Fibroblast of pulmonary artery (primary cell): ENCODE measurements at regions not wholly inside any gene's neighbourhood (a gene's known extent, or its start where the extent isn't known, plus 50 kb on each side); places are given as distances from the start of the nearest gene placed in this dataset.
"Not testable (repeated sequence)": the region's sequence is repeated elsewhere in the genome, so short reads cannot be mapped to it uniquely, and the experiment has no call there.

Source experiments
- DNase-seq: peaks from one replicate; pipeline ENCODE4 v3.0.0-alpha.2; 2010; ENCODE audit warnings: low read depth
- H3K4me3 ChIP-seq: replicated peaks from 2 replicates; pipeline ENCODE4 v1.5.1; 2011; ENCODE audit warnings: low read depth, mild to moderate bottlenecking, control low read depth, low read length, moderate library complexity
- TF ChIP-seq, protein P1 (sequence below): IDR thresholded peaks from 2 replicates; pipeline ENCODE4 v1.5.1; 2011; ENCODE audit warnings: mild to moderate bottlenecking, control low read depth, low read length, inconsistent platforms; ENCODE audit errors: missing control alignments

DNA sequence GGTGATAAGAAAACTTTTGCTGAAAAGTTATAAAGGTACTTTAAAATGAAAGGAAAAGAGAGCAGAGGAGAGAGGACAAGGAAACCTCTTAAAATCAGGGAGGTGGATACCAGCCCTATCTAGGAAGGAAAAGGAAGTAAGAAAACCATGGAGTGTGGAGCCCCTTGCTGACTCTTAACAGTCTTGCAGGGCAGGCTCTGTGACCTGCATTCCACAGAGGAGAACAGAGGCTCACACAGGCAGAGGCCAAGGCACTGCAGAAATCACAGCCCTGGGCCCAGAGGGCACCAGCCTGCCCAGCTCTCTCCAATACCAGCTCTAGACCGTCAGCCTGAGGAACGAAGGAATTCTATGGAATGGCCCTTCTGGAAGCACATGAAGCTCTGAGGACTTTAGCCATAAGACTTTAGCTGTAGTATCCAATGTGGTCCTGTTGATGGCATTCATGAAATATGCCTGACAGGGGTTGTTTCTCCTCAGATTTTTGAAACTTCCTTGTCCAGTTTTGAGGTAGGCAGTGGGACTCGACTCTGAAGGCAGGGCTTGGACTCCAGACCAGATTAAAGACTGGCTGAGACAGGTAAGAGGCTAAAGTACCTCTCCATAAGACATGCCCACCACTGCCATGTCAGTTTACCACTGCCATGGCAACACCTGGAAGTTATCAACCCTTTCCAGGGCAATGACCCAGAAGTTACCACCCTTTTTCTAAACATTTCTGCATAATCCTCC lies 216.3 kb downstream of the ANAPC1 start:
- peak; percentile 89 for DNase-seq

DNA sequence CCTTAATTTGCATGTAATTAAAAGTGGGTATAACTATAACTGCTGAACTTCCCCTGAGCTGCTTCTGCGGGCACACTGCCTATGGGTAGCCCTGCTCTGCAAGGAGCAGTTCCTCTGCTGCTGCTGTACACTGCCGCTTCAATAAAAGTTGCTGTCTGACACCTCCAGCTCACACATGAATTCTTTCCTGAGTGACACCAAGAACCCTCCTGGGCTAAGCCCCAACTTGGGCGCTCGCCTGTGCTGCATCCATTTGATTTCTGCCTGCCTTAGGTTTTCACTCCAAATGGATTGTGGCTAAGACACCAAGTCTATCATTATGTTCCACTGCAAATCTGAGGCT lies 215.7 kb downstream of the ANAPC1 start:
- H3K4me3 ChIP-seq = no peak overlapping the region
- DNase-seq = no peak
- TF ChIP-seq, protein P1, sequence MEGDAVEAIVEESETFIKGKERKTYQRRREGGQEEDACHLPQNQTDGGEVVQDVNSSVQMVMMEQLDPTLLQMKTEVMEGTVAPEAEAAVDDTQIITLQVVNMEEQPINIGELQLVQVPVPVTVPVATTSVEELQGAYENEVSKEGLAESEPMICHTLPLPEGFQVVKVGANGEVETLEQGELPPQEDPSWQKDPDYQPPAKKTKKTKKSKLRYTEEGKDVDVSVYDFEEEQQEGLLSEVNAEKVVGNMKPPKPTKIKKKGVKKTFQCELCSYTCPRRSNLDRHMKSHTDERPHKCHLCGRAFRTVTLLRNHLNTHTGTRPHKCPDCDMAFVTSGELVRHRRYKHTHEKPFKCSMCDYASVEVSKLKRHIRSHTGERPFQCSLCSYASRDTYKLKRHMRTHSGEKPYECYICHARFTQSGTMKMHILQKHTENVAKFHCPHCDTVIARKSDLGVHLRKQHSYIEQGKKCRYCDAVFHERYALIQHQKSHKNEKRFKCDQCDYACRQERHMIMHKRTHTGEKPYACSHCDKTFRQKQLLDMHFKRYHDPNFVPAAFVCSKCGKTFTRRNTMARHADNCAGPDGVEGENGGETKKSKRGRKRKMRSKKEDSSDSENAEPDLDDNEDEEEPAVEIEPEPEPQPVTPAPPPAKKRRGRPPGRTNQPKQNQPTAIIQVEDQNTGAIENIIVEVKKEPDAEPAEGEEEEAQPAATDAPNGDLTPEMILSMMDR = no peak

More for the DNA sequence above, 216.3 kb downstream of the ANAPC1 start:
- TF ChIP-seq, protein P1 = peak; percentile 65
- H3K4me3 ChIP-seq = no peak overlapping the region

DNA sequence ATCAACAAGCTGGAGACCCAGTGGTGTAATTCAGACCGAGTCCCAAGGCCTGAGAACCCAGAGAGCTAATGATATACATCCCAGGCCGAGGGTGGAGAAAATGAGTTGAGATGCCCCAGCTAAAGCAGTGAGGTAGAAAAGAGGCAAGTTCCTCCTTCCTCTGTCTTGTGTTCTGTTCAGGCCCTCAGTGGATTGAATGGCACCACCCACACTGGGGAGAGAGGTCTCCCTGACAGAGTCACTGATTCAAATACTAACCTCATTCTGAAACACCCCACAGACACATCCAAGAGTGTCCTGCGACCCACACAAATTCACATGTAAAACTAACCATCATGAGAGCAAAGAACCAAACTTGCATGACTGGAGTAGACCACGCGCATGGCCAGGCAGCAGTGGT lies 215.3 kb downstream of the ANAPC1 start:
- TF ChIP-seq, protein P1 = no peak
- DNase-seq = no peak

DNA sequence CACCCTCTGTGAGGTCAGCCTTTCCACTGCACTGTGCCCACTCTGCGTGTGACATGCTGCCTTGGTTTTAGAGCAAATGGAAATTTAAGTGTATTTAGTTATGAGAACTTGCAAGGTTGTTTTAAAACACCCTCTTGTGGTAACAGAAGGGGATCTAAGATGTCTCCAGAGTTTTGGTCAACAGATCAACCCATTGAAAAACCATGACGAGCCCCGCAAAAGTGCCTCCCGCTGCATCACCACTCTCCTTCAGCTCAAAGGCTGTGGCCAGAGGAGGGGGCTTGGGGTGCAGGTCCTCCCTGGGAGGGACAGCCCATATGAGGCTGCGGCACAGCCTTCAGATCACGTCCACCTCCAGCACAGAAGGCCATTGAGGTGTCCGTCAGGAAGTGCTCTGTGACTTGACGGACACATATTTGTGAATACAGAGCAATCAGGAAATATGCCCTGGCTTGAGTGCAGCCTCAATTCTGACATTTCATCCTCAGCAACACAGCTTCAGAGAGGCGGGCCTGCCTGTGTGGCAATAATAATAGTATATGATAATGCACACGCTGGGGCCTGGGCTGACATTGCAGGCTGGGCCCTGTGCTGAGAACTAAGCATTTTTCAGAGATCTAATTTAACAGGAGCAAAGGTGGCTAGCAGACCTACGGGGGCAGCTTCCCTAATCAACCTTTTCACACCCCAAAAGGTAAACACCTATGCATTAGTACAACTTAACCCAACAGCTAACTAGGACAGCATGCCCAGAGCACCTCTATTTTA lies 213.9 kb downstream of the ANAPC1 start:
- H3K4me3 ChIP-seq = no peak overlapping the region
- TF ChIP-seq, protein P1 = no peak
- no peak for DNase-seq

More for the DNA sequence above, 215.3 kb downstream of the ANAPC1 start:
- no peak overlapping the region for H3K4me3 ChIP-seq

DNA sequence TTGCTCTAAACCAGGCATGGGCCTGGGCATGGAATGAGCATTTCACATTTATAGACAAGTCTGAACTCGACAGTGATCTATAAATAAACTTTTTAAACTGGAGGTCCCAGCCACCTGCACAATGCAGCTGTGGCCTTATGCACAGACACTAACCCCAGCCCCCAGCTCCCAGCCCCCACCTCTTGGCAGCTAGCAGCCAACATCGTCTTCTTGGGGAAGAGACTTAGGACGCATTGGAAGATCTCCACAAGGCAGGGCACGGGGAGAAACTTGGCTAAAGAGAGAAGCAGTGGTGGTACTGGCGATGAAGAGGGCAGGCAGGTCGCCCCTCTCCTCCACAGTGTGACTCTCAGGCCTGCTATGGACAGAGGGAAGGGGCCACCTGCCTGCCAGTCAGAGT lies 213.2 kb downstream of the ANAPC1 start:
- TF ChIP-seq, protein P1 = no peak
- H3K4me3 ChIP-seq = no peak overlapping the region
- DNase-seq = no peak

DNA sequence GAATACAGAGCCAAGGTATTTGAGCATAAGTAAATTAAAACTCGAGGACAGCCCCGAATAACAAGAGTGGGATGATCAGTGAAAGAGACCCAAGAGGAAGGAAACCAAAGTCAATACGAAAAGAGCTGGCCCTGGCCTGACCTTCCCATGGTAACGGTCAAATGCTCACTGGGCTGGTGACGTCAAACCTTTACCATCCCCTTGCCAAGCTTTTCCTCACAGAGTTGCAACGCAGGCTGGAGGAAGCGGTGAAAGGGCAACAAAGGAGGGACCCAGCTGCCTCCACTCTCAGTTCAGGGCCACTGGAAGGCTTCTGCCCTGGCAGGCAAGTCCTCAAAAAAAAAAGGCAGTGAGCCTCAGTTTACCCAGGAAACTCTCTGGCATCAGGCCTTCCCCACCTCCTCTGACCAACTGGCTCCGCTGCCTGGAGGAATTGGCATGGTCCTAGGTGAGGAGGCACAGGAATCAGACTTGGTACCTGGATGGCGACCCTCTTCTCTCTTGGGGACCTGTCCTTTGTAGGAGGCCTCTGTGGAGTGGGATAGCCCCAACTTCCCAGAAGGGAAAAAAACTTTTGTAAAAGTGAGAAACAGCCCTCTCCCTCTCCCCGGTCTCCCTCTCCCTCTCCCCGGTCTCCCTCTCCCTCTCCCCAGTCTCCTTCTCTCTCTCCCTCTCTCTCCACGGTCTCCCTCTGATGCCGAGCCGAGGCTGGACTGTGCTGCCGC lies 212.4 kb downstream of the ANAPC1 start:
- H3K4me3 ChIP-seq = no peak overlapping the region
- peak; percentile 53 for DNase-seq

DNA sequence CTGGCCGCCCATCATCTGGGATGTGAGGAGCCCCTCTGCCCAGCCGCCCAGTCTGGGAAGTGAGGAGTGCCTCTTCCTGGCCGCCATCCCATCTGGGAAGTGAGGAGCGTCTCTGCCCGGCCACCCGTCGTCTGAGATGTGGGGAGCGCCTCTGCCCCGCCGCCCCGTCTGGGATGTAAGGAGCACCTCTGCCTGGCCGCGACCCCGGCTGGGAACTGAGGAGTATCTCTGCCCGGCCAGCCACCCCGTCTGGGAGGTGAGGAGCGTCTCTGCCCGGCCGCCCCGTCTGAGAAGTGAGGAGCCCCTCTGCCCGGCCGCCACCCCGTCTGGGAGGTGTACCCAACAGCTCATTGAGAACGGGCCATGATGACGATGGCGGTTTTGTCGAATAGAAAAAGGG lies 211.4 kb downstream of the ANAPC1 start:
- H3K4me3 ChIP-seq, DNase-seq: not testable (repeated sequence)

More for the DNA sequence above, 212.4 kb downstream of the ANAPC1 start:
- TF ChIP-seq, protein P1 = no peak
